GM21360 (cell line): ENCODE measurements at regions not wholly inside any gene's neighbourhood (a gene's known extent, or its start where the extent isn't known, plus 50 kb on each side); places are given as distances from the start of the nearest gene placed in this dataset.

Experiments
- ATAC-seq: cut with Tn5 transposase; IDR thresholded peaks from one replicate; pipeline ENCODE4 v1.9.1; 2021; ENCODE audit warnings: mild to moderate bottlenecking, moderate library complexity; ENCODE audit not compliant: unreplicated experiment

DNA sequence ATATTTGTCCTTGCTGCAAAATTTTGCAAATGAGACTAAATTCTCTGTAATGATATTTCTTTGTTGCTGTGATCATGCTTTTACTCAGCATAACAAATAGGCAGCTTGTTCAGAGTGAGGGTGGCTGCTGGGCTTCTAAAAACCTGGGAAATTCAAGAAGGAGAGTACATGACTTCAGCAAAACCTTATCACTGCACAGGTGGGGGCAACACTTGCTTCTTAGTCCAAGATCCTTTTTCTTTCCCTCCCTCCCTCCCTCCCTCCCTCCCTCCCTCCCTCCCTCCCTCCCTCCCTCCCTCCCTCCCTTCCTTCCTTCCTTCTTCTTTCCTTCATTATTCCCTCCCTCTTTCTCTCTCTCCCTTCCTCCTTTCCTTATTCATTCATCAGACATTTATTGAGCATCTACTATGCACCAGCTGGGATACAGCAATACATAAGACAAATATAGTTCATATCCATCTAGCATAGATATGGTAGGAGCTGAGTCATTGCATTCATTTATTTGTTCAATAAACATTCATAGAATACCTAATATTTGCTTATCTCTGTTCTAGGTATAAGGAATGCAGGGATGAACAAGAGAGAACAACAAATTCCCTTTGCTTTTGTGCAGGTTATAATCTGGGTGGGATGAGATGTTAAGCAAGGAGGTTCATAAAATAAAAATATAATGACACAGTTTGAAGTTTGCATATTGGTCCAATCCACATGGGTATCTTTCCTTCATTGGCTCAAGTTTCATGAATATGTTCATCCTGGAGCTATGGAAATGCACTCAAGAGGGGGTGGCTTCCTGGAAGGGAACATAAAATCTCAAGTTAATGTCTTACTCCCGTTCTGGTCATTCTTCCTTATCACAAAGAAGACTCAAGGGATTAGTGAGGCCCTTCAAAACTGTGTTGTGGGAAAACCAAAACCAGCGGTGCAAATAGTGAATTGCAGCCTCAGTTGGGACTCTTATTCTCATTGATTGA is 210.7 kb downstream of the PDCD6IP start:
- ATAC-seq, result no peak

DNA sequence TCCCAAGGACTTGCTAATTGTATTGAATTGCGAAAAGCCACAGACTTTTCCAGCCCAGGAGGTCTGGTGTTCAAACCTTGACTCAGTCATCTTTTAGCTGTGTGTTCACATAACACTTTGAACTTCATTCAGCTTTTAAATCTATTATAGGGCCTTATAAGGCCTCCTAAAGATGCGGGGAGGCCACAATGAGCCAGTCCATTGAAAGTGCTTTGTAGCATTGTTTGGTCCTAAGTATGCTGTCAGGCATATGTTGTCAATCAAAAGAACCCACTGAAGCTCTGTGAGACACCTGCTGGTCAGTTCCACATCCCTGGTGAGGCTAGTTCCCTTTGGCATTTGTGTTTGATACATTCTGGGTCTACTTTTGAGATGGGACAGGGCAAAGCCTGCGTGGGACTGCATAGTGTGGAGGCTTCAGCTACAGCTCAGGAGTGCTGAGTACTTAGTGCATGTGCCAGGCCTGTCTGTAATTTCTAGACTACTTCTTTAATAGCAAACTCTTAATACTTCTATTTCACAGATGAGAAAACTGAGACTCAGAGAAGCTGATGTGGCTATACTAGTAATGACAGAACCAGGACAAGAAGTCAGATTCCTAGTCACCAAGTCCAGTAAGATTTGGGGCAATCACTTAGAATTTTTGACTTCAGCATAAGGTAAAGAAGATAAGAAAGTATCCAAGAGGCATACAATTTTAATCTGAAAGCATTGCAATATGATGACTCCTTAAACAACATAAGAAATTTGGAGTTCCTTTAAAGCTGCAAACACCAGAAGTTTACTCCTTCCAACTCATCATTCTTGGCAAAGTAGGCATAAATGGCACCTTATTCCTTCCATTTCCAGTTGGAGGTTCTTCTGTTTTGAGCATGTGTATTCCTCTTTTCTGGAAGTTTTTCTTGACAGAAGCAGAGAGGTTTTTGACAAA is 213.0 kb downstream of the PDCD6IP start:
- ATAC-seq, result no peak

DNA sequence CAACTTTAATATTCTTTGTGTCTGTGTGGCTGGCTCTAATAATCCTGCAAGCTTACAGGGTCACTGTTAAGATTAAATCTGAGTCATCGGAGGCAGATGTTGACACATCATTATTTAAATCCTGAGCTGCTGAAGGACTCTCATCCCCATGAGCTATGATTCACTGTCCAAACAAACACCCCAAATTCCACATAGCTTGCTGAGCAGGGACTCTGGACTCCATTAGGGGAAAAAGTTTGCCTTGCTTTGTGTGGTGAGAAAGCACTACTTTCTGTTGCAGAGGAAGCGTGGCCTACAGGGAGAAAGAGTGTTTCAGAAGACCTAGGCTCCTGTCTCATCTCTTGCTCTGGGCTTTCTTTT is 213.7 kb downstream of the PDCD6IP start:
- ATAC-seq, result no peak

DNA sequence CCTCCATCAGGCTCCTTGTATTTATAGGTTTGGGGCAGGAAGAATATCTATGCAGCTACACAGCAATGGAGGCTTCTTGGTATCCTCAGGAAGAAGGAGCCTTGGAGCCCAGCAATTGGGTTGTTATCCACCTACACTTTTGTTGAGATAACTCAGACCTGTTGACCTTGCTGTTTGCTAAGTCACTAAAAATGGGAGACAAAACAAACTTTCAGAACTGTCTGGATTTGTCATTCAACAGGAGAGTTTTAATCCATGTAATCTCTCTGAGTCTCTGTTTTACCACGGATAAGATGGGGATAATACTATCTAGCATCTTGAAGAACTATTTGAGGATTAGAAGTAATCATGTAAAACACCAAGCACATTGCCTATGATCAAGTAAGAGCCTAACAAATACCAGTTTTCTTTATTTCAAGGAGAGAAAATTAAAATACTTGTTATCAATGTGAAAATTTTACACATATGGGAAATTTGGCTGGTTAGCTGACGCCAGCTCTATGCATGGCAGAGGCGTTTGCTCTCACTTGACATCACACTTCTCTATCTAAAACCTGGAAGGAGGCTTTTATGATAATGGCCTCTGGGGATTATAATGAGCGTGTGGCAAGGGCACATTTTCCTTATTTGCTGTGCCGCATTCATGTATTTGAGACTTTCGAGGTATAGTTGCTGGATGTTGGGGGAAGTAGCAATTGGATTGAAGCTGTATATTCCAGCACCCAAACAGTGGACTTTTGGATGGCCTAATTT is 215.6 kb downstream of the PDCD6IP start:
- no peak for ATAC-seq

DNA sequence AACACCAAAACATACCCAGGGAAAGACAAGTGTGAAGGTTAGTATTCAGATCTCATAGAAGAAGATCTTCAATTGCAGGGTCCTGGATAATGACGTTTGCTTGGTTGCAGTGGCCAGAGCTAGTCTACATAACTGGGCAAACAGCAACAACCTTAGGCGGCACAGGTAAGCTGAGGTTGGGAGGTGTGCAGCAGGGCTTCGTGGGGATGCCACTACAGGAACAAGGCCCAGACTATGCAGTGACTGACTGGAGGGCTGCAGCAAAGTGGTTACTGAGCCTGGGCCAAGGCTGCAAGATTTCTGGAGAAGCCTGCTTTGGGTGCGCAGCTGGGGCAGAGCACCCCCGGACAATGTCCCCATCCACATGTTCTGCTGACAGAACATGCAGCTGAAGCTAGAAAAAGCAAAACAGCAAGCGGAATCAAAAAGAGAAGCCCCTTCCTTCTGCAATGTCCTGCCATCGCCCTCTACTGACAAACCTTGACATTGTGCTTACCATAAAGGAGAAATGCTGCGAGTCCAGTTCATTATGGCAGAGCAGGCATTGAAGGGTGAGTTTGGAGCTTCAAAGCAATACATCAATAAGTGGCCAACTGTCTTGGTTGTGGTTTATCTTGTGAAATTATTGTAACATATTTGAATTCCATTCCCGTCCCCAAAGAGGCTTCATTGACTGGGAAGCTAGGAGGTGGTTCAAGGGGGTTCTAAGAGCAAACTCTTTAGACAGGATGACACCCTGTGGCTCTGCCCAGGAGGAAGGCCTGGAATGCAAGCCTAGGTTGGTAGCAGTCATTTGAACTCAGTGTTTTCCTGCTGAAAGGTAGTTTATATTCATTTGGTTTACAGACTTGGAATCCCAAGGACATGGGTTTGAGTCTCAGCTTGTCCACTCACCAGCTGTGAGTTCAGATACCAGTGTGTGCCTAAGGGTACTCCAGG is 217.0 kb downstream of the PDCD6IP start:
- no peak for ATAC-seq

DNA sequence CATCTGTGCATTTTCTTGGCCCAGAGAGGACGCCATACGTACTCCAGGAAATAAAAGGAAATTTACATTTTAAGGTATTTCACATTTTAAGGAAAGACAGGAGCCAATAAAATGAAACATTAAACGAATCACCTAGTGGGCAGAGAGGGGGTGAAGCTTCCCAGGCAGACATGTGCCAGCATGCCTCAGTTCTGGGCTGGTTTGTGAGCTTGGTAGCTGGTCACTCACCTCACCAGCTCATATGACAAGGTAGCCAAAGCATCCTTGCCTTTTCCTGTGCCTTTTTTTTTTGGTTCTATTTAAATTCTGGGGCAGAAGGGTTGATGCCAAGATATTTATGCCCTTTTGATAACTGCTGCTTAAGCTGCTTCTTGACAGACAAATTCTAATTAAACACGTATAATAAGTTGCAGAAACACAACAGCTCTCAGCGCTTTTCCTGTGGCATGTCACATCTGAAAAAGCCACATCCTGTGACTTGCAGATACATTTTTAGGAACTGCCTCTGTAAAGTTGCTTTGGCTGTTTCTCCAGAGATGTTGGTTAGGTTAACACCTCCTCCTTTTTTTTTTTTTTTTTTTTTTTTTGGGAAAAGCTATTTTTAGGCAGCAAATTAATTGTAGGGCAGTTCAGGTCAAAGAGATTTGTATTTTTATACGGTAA is 218.6 kb downstream of the PDCD6IP start:
- ATAC-seq, result no peak

DNA sequence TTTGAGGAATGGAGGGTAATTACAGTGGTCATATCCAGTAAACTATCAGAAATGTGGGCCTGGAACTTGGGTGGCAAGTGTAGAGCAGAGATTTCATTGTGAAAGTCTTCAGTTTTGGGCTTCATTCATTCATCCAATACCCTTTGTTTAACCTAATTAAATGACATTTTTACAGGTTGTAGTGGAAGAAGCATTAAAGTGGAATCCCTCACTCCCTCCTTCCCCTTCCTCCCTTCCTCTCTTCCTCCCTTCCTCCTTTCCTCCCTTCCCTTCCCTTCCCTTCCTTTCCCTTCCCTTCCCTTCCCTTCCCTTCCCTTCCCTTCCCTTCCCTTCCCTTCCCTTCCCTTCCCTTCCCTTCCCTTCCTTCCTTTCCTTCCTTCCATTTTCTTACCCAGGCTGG is 219.3 kb downstream of the PDCD6IP start:
- no peak for ATAC-seq

DNA sequence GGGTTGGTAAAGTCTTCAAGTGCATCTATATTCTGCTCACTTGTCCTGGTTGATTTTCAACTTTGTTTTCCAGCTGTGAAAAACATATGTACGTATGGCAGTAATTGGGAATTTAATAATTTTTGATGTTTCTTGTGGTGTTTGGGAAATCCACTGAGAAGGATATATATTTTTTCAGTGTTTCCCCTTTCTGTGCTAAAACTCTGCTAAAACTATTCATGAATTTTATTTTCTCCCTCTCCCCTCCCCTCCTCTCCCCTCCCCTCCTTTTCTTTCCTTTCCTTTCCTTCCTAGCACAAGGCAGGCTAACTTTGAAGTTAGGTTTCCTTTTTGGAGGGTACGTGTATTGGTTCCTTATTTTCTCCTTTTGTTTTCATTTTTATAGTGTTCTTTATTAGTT is 220.7 kb downstream of the PDCD6IP start:
- ATAC-seq, result no peak

DNA sequence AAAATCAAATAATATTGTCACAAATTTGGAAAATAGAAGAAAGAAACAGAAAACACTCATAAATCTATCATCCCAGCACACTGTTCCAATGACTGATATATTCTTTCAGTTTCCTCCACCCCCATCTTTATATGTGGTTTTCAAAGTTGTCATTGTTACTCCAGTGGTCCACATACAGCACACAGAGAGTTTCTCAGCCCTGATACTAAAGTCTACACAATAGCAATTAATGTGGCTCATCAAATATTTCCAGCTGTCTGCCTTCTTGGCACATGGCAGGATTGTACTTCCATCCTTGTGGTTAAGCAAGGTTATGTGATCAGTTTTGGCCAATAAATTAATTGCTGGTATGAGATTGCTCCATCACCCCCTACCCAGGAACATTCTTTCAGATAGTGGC is 221.7 kb downstream of the PDCD6IP start:
- ATAC-seq, result no peak

DNA sequence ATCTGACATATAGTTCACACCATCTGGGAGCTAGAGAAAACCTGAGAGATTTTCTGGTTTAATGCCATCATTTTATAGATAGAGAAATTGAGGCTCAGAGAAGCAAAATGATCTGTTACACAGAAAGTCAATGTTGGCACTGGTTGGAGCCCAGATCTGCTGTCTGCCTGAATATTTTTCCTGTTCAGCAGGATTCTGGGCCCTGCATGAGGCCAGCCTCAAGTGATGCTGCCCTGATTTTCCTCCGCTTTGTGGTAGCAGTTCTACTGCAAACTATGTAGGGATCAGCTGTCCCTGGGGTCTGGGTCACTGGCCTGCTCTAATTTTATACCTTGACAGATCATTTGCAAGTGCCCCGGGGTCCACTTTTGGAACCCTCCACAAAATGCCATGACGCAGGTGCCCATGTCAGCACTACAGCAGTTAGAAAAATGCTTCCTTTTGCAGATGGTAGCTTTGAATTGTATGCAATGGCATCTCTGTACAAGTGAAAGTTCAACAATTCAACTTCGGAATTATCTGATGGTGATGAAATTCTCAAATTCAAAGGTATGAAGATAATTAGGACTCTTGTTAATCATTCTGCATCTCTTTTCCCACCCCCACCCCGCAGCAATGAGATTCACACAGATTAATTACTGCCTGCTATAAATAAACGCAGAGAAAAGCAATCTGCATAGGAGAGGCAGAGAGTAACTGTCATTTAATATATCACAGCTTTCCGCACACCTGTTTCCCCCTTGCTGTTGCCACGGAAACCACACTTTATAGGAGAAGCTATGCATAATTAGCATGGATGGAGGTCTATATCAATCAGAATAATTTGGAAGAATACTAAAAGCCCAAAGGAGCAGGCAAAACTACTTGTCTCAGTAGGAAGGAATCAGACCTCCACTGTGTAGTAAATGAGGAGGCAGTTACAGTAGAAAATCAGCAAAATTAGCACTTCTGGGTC is 222.6 kb downstream of the PDCD6IP start:
- no peak for ATAC-seq

DNA sequence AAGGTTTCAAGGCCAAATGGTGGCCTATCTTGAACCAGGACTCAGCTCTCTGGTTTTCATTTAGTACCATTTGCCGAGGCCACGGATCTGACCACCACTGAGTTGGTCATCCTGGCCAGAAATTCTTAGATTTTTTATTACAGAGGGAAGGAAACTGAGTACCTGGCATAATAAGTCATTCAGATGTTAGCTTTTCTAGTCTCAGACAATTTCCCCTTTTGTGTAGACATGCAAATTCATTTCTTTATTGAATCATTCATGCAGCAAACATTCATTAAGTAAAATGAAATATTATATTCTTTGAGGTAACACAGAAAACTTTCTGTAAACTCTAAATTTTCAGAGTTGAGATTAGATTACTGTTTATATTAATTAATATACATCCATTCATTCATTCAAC is 223.7 kb downstream of the PDCD6IP start:
- ATAC-seq, result no peak

DNA sequence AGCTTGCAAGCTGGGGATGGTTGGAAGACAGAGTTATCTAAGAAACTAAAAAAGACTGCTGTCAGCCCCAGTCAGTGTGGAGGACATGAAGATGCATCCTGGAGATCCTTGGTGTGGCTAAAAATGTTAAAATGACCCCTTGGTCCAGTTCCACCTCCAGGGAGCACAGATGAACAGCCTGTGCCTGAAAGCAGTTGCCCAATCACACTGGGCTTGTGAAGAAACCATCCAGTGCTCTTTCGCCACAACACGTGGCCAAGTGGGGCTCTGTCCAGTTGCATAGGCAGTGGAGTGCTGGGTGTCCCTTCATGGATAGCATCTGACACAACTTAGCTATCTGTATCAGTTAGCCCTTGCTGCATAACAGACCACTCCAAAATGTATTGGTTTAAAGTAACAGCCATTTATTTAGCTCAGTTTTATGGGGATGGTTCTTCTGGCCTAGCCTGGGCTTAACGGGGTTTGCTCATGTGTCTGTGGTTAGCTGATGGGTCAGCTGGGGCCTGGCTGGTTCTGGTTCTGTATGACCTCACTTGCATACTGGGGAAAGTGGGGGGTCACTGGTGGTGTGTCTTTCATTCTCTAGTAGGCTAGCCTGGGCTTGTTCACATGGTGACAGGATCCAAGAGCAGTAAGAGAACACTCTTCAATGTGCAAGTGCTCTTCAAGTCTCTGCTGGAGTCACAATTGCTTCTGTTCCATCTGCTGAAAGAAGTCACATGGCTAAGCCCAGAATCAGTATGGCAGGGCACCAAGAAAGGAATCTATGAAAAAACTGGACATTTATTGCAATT is 226.2 kb downstream of the PDCD6IP start:
- ATAC-seq, result no peak

DNA sequence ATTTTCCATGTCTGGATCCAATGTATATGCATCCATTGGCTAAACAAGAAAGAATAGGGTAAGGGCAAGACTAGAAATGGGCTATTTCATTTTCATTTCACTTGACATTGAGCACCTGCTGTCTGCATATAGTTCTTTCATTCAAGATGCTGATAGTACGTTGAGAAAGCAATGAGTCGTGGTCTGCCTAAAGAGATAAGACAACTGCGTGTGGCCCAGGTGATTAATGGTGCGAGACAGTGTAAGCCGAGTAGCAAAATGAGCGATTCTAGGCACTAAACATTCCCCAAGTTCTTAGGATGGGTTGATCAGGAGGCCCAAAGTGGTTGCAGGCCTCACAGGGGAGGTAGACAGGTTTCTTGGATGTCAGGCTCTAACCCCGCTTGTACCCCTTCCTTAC is 235.4 kb downstream of the PDCD6IP start:
- ATAC-seq, result no peak

DNA sequence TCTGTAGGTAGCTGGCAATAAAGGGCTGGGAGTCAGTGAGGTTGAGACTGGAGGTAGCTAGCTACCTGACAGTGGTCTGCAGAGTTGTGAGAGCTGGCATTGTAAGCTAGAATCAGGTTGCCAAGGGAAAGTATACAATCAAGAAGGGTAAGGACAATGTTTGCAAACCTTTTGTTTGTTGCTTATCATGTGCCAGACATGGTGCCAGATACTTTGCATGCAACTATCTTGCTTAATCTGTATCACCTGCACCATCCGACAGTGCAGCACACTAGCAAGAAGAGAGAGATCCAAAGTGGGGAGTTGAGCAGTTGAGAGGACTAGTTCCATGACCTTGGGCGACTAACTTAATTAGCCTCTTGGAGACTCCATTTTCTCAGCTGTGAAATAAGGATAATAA is 236.4 kb downstream of the PDCD6IP start:
- no peak for ATAC-seq

DNA sequence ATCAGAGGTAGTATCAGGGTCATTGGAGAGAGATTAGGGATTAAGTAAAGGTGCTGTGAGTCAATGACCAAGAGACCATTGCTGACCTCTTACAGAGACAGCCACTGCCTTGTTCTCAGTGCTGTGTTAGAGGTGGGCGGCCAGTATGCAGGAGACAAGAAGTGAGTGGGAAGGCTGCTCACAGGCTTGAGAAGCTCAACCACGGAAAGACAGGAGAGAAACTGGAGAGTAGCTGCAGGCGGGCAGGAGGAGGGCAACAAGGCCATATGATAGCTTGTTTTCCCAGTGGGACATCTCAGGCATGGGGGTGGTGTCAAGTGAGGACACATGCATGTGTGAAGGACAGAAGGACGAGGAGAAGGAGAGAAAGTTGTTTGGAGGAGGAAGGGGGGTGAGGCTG is 237.3 kb downstream of the PDCD6IP start:
- ATAC-seq, result no peak

DNA sequence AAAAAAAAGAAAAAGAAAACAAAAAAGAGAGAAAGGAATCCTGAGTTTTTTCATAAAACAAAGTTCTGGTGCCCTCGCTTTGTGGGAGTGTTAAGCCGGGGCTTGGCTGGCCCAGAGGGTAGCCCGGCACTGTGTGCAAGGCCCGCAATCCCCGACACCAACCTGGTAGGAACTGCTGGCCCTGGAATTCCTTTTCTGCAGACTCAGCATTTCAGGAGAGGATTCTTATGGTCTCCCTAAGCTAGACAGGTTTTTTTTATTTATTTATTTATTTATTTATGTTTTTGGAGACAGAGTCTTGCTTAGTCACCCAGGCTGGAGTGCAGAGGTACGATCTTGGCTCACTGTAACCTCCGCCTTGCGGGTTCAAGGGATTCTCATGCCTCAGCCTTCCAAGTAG is 238.8 kb downstream of the PDCD6IP start:
- no peak for ATAC-seq

DNA sequence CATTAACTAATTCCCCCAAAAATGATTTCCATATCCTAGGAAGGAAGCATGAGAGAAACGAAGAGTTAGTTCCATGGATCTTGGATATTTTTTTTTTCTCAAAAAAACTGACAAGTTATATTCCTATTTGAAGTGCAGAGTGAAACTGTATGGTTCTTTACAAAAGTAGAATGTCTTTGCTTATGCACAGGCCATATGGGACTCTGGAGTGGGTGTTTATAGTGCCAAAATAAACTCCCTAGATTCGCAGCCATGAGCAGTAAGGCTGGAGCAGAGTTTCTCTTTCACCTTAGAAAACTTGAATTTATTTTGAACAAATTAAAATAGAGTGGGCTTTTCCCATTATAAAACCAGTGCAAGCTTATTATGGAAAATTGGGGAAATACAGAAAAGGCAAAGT is 239.7 kb downstream of the PDCD6IP start:
- ATAC-seq, result no peak

DNA sequence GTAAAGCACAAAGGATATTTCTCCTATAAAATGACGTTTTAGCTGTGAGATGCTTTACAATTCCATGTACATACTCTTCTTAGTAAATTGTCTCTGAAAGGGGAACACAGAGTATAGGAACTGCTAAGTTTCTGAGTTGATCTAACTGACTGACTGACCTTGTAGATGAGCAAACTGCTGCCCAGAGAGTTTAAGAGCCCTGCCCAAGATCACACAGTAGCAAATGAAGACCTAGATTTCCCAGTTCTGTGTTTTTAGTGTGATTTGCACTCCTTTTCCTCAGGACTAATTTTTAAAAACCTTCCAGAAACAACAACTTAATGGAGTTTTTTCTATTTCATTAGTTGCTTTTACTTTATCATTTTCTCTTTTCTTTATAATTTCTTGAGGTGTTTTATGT is 247.7 kb downstream of the PDCD6IP start:
- no peak for ATAC-seq
